Immature natural killer cell (primary cell): ENCODE measurements at regions not wholly inside any gene's neighbourhood (a gene's known extent, or its start where the extent isn't known, plus 50 kb on each side); places are given as distances from the start of the nearest gene placed in this dataset.

Experiments used
- DNase-seq, 3 donors: peaks; one replicate each; pipeline ENCODE4 v3.0.0; 2022; ENCODE audit warnings: mixed read lengths in 1 of 3
- H3K27ac Mint-ChIP-seq, 6 donors: one replicate each; pipeline ENCODE4 v1.8.0; 2020; ENCODE audit warnings: mixed read lengths in 6 of 6, mild to moderate bottlenecking in 5 of 6, inconsistent platforms in 4 of 6, moderate library complexity in 3 of 6
- H3K27me3 Mint-ChIP-seq, 3 donors: one replicate each; pipeline ENCODE4 v1.8.0; 2020 to 2021; ENCODE audit warnings: low read depth in 3 of 3, mild to moderate bottlenecking in 3 of 3, mixed read lengths in 3 of 3, moderate library complexity in 3 of 3, inconsistent platforms in 1 of 3
- H3K36me3 Mint-ChIP-seq, 3 donors: one replicate each; pipeline ENCODE4 v1.8.0; 2020; ENCODE audit warnings: mixed read lengths in 3 of 3, inconsistent platforms in 2 of 3, mild to moderate bottlenecking in 2 of 3
- H3K4me1 Mint-ChIP-seq, 2 donors: one replicate each; pipeline ENCODE4 v1.8.0; 2020; ENCODE audit warnings: inconsistent platforms in 2 of 2, mild to moderate bottlenecking in 2 of 2, mixed read lengths in 2 of 2, moderate library complexity in 1 of 2
- H3K4me3 Mint-ChIP-seq, 5 donors: one replicate each; pipeline ENCODE4 v1.8.0; 2020; ENCODE audit warnings: mild to moderate bottlenecking in 5 of 5, mixed read lengths in 5 of 5, inconsistent platforms in 3 of 5, moderate library complexity in 3 of 5
- H3K9me3 Mint-ChIP-seq, 6 donors: one replicate each; pipeline ENCODE4 v1.8.0; 2020; ENCODE audit warnings: mild to moderate bottlenecking in 6 of 6, mixed read lengths in 6 of 6, inconsistent platforms in 4 of 6, moderate library complexity in 3 of 6

GRCh38 chr9:25613709-25614108 is 64.5 kb downstream of the TUSC1 start:
- no peak overlapping the region for H3K4me3 Mint-ChIP-seq
- peaks cover 2 to 51% (median 15%) of the 10 kb centered on the region in 6 donors for H3K9me3 Mint-ChIP-seq
- DNase-seq: no peak
- H3K27ac Mint-ChIP-seq: no peak overlapping the region
- H3K36me3 Mint-ChIP-seq: no peaks in the 10 kb centered on the region
- H3K27me3 Mint-ChIP-seq: no peaks in the 10 kb centered on the region
- no peaks in the 10 kb centered on the region for H3K4me1 Mint-ChIP-seq

- Mint-ChIP-seq H3K9me3 (peaks cover 7 to 48% (median 28%) of the 10 kb centered on the region in 6 donors), H3K36me3 (no peaks in the 10 kb centered on the region)
These were observed 75.1 kb downstream of the TUSC1 start for GRCh38 chr9:25603106-25603505.

GRCh38 chr9:25602400-25603044 is 75.7 kb downstream of the TUSC1 start:
- no peak for DNase-seq
- Mint-ChIP-seq H3K4me1 (no peaks in the 10 kb centered on the region), H3K9me3 (peaks cover 7 to 47% (median 28%) of the 10 kb centered on the region in 6 donors), H3K27me3 (no peaks in the 10 kb centered on the region), H3K27ac (no peak overlapping the region), H3K36me3 (no peaks in the 10 kb centered on the region), H3K4me3 (no peak overlapping the region)

More at GRCh38 chr9:25603106-25603505, 75.1 kb downstream of the TUSC1 start:
- no peaks in the 10 kb centered on the region for H3K4me1 Mint-ChIP-seq
- no peak overlapping the region for H3K4me3 Mint-ChIP-seq
- no peak for DNase-seq
- no peak overlapping the region for H3K27ac Mint-ChIP-seq
- no peaks in the 10 kb centered on the region for H3K27me3 Mint-ChIP-seq

- Mint-ChIP-seq H3K4me1 (no peaks in the 10 kb centered on the region), H3K27ac (no peak overlapping the region), H3K9me3 (peaks cover 11 to 53% (median 27%) of the 10 kb centered on the region in 6 donors), H3K4me3 (no peak overlapping the region), H3K36me3 (no peaks in the 10 kb centered on the region), H3K27me3 (peaks cover 0 to 2% (median 0%) of the 10 kb centered on the region in 3 donors)
- DNase-seq: no peak
These were observed 77.7 kb downstream of the TUSC1 start for GRCh38 chr9:25600501-25600900.

- Mint-ChIP-seq H3K36me3 (peaks cover 0 to 3% (median 0%) of the 10 kb centered on the region in 3 donors), H3K27me3 (peaks cover 0 to 2% (median 0%) of the 10 kb centered on the region in 3 donors), H3K9me3 (peaks cover 16 to 52% (median 42%) of the 10 kb centered on the region in 6 donors), H3K27ac (no peak overlapping the region), H3K4me3 (no peak overlapping the region), H3K4me1 (no peaks in the 10 kb centered on the region)
- DNase-seq: no peak
These were observed 93.6 kb downstream of the TUSC1 start for GRCh38 chr9:25584611-25585010.

- Mint-ChIP-seq H3K9me3 (peaks cover 6 to 20% (median 16%) of the 10 kb centered on the region in 6 donors), H3K4me3 (no peak overlapping the region), H3K36me3 (no peaks in the 10 kb centered on the region), H3K4me1 (no peaks in the 10 kb centered on the region), H3K27me3 (no peaks in the 10 kb centered on the region), H3K27ac (no peak overlapping the region)
- no peak for DNase-seq
These were observed 105.0 kb downstream of the TUSC1 start for GRCh38 chr9:25573281-25573680.

- H3K27me3 Mint-ChIP-seq: no peaks in the 10 kb centered on the region
- peaks cover 5 to 21% (median 13%) of the 10 kb centered on the region in 6 donors for H3K9me3 Mint-ChIP-seq
- H3K4me1 Mint-ChIP-seq: no peaks in the 10 kb centered on the region
- no peak overlapping the region for H3K4me3 Mint-ChIP-seq
- H3K36me3 Mint-ChIP-seq: no peaks in the 10 kb centered on the region
- H3K27ac Mint-ChIP-seq: no peak overlapping the region
- DNase-seq: no peak
These were observed 106.8 kb downstream of the TUSC1 start for GRCh38 chr9:25571491-25571890.

GRCh38 chr9:25570802-25571201 is 107.4 kb downstream of the TUSC1 start:
- DNase-seq: no peak
- H3K36me3 Mint-ChIP-seq: no peaks in the 10 kb centered on the region

GRCh38 chr9:25562101-25562500 is 116.1 kb downstream of the TUSC1 start:
- Mint-ChIP-seq H3K4me3 (no peak overlapping the region), H3K9me3 (peaks cover 10 to 64% (median 32%) of the 10 kb centered on the region in 6 donors), H3K36me3 (no peaks in the 10 kb centered on the region), H3K4me1 (no peaks in the 10 kb centered on the region), H3K27ac (no peak overlapping the region), H3K27me3 (no peaks in the 10 kb centered on the region)
- DNase-seq: no peak

More at GRCh38 chr9:25570802-25571201, 107.4 kb downstream of the TUSC1 start:
- H3K9me3 Mint-ChIP-seq: peaks cover 3 to 28% (median 16%) of the 10 kb centered on the region in 6 donors
- H3K4me3 Mint-ChIP-seq: no peak overlapping the region
- H3K27me3 Mint-ChIP-seq: no peaks in the 10 kb centered on the region
- no peaks in the 10 kb centered on the region for H3K4me1 Mint-ChIP-seq
- H3K27ac Mint-ChIP-seq: no peak overlapping the region

- Mint-ChIP-seq H3K27ac (no peak overlapping the region), H3K4me1 (no peaks in the 10 kb centered on the region), H3K36me3 (no peaks in the 10 kb centered on the region), H3K9me3 (peaks cover 17 to 67% (median 28%) of the 10 kb centered on the region in 6 donors), H3K4me3 (no peak overlapping the region), H3K27me3 (no peaks in the 10 kb centered on the region)
- DNase-seq: no peak
These were observed 120.5 kb downstream of the TUSC1 start for GRCh38 chr9:25557645-25558300.

GRCh38 chr9:25556540-25556939 is 121.7 kb downstream of the TUSC1 start:
- H3K4me1 Mint-ChIP-seq: no peaks in the 10 kb centered on the region
- H3K27me3 Mint-ChIP-seq: no peaks in the 10 kb centered on the region
- H3K36me3 Mint-ChIP-seq: no peaks in the 10 kb centered on the region
- H3K27ac Mint-ChIP-seq: no peak overlapping the region
- H3K4me3 Mint-ChIP-seq: no peak overlapping the region
- H3K9me3 Mint-ChIP-seq: peaks cover 16 to 65% (median 26%) of the 10 kb centered on the region in 6 donors
- DNase-seq: no peak

GRCh38 chr9:25548847-25549246 is 129.4 kb downstream of the TUSC1 start:
- Mint-ChIP-seq H3K27ac (no peak overlapping the region), H3K36me3 (no peaks in the 10 kb centered on the region), H3K9me3 (peaks cover 13 to 80% (median 32%) of the 10 kb centered on the region in 6 donors), H3K4me1 (no peaks in the 10 kb centered on the region), H3K27me3 (peaks cover 0 to 2% (median 0%) of the 10 kb centered on the region in 3 donors), H3K4me3 (no peak overlapping the region)
- DNase-seq: no peak

- no peak for DNase-seq
- H3K36me3 Mint-ChIP-seq: no peaks in the 10 kb centered on the region
- no peak overlapping the region for H3K27ac Mint-ChIP-seq
These were observed 134.4 kb downstream of the TUSC1 start for GRCh38 chr9:25543806-25544205.

GRCh38 chr9:25542319-25542718 is 135.9 kb downstream of the TUSC1 start:
- DNase-seq: no peak
- Mint-ChIP-seq H3K4me1 (no peaks in the 10 kb centered on the region), H3K9me3 (peaks cover 6 to 64% (median 20%) of the 10 kb centered on the region in 6 donors), H3K27ac (no peak overlapping the region), H3K36me3 (no peaks in the 10 kb centered on the region), H3K27me3 (peaks cover 0 to 2% (median 2%) of the 10 kb centered on the region in 3 donors), H3K4me3 (no peak overlapping the region)

More at GRCh38 chr9:25543806-25544205, 134.4 kb downstream of the TUSC1 start:
- no peaks in the 10 kb centered on the region for H3K4me1 Mint-ChIP-seq
- no peak overlapping the region for H3K4me3 Mint-ChIP-seq
- H3K27me3 Mint-ChIP-seq: peaks cover 0 to 2% (median 2%) of the 10 kb centered on the region in 3 donors
- peaks cover 9 to 63% (median 22%) of the 10 kb centered on the region in 6 donors for H3K9me3 Mint-ChIP-seq
